ENCODE measurements at regions not wholly inside any gene's neighbourhood (a gene's known extent, or its start where the extent isn't known, plus 50 kb on each side); places are given as distances from the start of the nearest gene placed in this dataset.

GRCh38 chr13:97057176-97057575 lies 62.9 kb upstream of the OXGR1 start:
- peak; percentile 35 for FAIRE-seq

- FAIRE-seq, result no peak
These were observed 64.1 kb upstream of the OXGR1 start for GRCh38 chr13:97058391-97058790.

GRCh38 chr13:97058926-97059325 lies 64.7 kb upstream of the OXGR1 start:
- no peak for FAIRE-seq

GRCh38 chr13:97067017-97067895 lies 73.0 kb upstream of the OXGR1 start:
- no peak for FAIRE-seq

- no peak for FAIRE-seq
These were observed 73.9 kb upstream of the OXGR1 start for GRCh38 chr13:97068151-97068550.

- no peak for FAIRE-seq
These were observed 75.0 kb upstream of the OXGR1 start for GRCh38 chr13:97069050-97069815.

- no peak for FAIRE-seq
These were observed 78.0 kb upstream of the OXGR1 start for GRCh38 chr13:97072297-97072696.

- FAIRE-seq, result no peak
These were observed 80.3 kb upstream of the OXGR1 start for GRCh38 chr13:97074618-97075017.

GRCh38 chr13:97076898-97077297 lies 82.6 kb upstream of the OXGR1 start:
- no peak for FAIRE-seq

- FAIRE-seq, result no peak
These were observed 83.1 kb upstream of the OXGR1 start for GRCh38 chr13:97077341-97077740.

GRCh38 chr13:97079726-97080125 lies 85.5 kb upstream of the OXGR1 start:
- FAIRE-seq, result no peak

- FAIRE-seq, result no peak
These were observed 88.4 kb upstream of the OXGR1 start for GRCh38 chr13:97082461-97083207.

- no peak for FAIRE-seq
These were observed 96.9 kb upstream of the OXGR1 start for GRCh38 chr13:97091196-97091595.

GRCh38 chr13:97100821-97101220 lies 106.5 kb upstream of the OXGR1 start:
- FAIRE-seq, result no peak

- FAIRE-seq, result no peak
These were observed 107.8 kb upstream of the OXGR1 start for GRCh38 chr13:97101912-97102708.

GRCh38 chr13:97106323-97106722 lies 112.0 kb upstream of the OXGR1 start:
- no peak for FAIRE-seq

GRCh38 chr13:97107815-97108529 lies 113.7 kb upstream of the OXGR1 start:
- no peak for FAIRE-seq

- no peak for FAIRE-seq
These were observed 113.6 kb upstream of the MBNL2 start for GRCh38 chr13:97108530-97108900.

- no peak for FAIRE-seq
These were observed 112.9 kb upstream of the MBNL2 start for GRCh38 chr13:97109256-97109655.

GRCh38 chr13:97109841-97110492 lies 112.2 kb upstream of the MBNL2 start:
- FAIRE-seq, result no peak

- no peak for FAIRE-seq
These were observed 111.2 kb upstream of the MBNL2 start for GRCh38 chr13:97110936-97111335.

All from endometrium (tissue), 2 donors.